ENCODE measurements at regions not wholly inside any gene's neighbourhood (a gene's known extent, or its start where the extent isn't known, plus 50 kb on each side); places are given as distances from the start of the nearest gene placed in this dataset.

GRCh38 chr18:31227497-31228229 lies 65.0 kb upstream of the DSC1 start:
- Histone ChIP-seq H3K9ac (ENCODE audit: low read length in 3 of 3) (no peak overlapping the region), H3K27ac (ENCODE audit: low read depth in 2 of 2, low read length in 2 of 2) (no peak overlapping the region)
- no peak for FAIRE-seq

GRCh38 chr18:31229829-31230228 lies 67.2 kb upstream of the DSC1 start:
- peaks cover 4 to 11% (median 6%) of the 10 kb centered on the region in 3 donors for H3K4me1 ChIP-seq (ENCODE audit: control insufficient read depth in 2 of 3, insufficient read depth in 2 of 3, low read depth in 1 of 3, low read length in 3 of 3)

More at GRCh38 chr18:31227497-31228229, 65.0 kb upstream of the DSC1 start:
- Histone ChIP-seq H3K4me3 (ENCODE audit: low read length in 3 of 3) (no peak overlapping the region), H3K9me3 (ENCODE audit: control insufficient read depth in 2 of 3, insufficient read depth in 1 of 3, low read length in 3 of 3) (no peaks in the 10 kb centered on the region), H3K27me3 (ENCODE audit: control insufficient read depth, insufficient read depth, low read length) (no peaks in the 10 kb centered on the region), H3K4me1 (ENCODE audit: control insufficient read depth in 2 of 3, insufficient read depth in 2 of 3, low read depth in 1 of 3, low read length in 3 of 3) (peaks cover 0 to 6% (median 2%) of the 10 kb centered on the region in 3 donors), H3K36me3 (ENCODE audit: control insufficient read depth in 2 of 3, insufficient read depth in 3 of 3, low read length in 3 of 3) (no peaks in the 10 kb centered on the region)
- intact Hi-C loops (cut with DNase I) = no loop called here
- DNase-seq = no peak
- no peak for TF ChIP-seq CTCF (IDR thresholded peaks at IDR 0.05; ENCODE audit: borderline replicate concordance, extremely low read depth, insufficient read depth)

DNA sequence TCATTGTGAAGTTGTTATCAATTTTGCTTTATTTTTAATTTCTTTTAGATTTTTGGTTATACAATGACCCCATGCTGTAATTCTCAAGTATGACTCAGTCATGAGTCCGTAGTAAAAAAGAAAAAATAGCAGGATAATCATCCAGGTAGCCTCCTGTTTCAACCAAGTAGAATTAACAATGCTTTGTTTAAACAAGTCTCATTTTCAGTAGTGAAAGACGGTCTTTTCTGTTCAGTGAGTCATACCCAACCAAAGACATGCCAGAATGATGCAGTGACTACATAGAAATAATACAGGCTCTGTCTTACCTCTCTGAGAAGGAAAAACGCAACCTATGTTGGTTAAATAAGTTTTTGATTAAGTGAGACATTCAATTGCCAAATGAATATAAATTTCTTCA lies 67.8 kb upstream of the DSC1 start:
- no peak for FAIRE-seq
- H3K27ac ChIP-seq (ENCODE audit: low read depth in 2 of 2, low read length in 2 of 2) = no peak overlapping the region

More at GRCh38 chr18:31229829-31230228, 67.2 kb upstream of the DSC1 start:
- Histone ChIP-seq H3K27me3 (ENCODE audit: control insufficient read depth, insufficient read depth, low read length) (no peaks in the 10 kb centered on the region), H3K4me3 (ENCODE audit: low read length in 3 of 3) (no peak overlapping the region), H3K36me3 (ENCODE audit: control insufficient read depth in 2 of 3, insufficient read depth in 3 of 3, low read length in 3 of 3) (no peaks in the 10 kb centered on the region), H3K9ac (ENCODE audit: low read length in 3 of 3) (no peak overlapping the region), H3K27ac (ENCODE audit: low read depth in 2 of 2, low read length in 2 of 2) (no peak overlapping the region), H3K9me3 (ENCODE audit: control insufficient read depth in 2 of 3, insufficient read depth in 1 of 3, low read length in 3 of 3) (no peaks in the 10 kb centered on the region)
- no peak for TF ChIP-seq CTCF (IDR thresholded peaks at IDR 0.05; ENCODE audit: borderline replicate concordance, extremely low read depth, insufficient read depth)
- intact Hi-C loops (cut with DNase I) = no loop called here
- FAIRE-seq = no peak
- no peak for DNase-seq

More for the DNA sequence above, 67.8 kb upstream of the DSC1 start:
- Histone ChIP-seq H3K36me3 (ENCODE audit: control insufficient read depth in 2 of 3, insufficient read depth in 3 of 3, low read length in 3 of 3) (no peaks in the 10 kb centered on the region), H3K27me3 (ENCODE audit: control insufficient read depth, insufficient read depth, low read length) (no peaks in the 10 kb centered on the region), H3K4me1 (ENCODE audit: control insufficient read depth in 2 of 3, insufficient read depth in 2 of 3, low read depth in 1 of 3, low read length in 3 of 3) (peaks cover 4 to 11% (median 6%) of the 10 kb centered on the region in 3 donors), H3K9me3 (ENCODE audit: control insufficient read depth in 2 of 3, insufficient read depth in 1 of 3, low read length in 3 of 3) (no peaks in the 10 kb centered on the region), H3K4me3 (ENCODE audit: low read length in 3 of 3) (no peak overlapping the region), H3K9ac (ENCODE audit: low read length in 3 of 3) (no peak overlapping the region)
- intact Hi-C loops (cut with DNase I) = no loop called here
- DNase-seq = no peak
- TF ChIP-seq CTCF (IDR thresholded peaks at IDR 0.05; ENCODE audit: borderline replicate concordance, extremely low read depth, insufficient read depth) = no peak

Measured in kidney (tissue), 13 donors.